Mesendoderm (in vitro differentiated cells): ENCODE measurements at regions not wholly inside any gene's neighbourhood (a gene's known extent, or its start where the extent isn't known, plus 50 kb on each side); places are given as distances from the start of the nearest gene placed in this dataset.
"Not testable (repeated sequence)": the region's sequence is repeated elsewhere in the genome, so short reads cannot be mapped to it uniquely, and the experiment has no call there.

Source experiments
- DNase-seq: peaks from one replicate; pipeline ENCODE4 v3.0.0; 2013
- H2AK5ac ChIP-seq: 2 replicates; pipeline ENCODE4 v1.6.1; 2013; ENCODE audit warnings: low read length, inconsistent platforms
- H2BK120ac ChIP-seq: 2 replicates; pipeline ENCODE4 v1.6.1; 2013; ENCODE audit warnings: low read depth, mild to moderate bottlenecking, low read length, moderate library complexity, mixed read lengths
- H2BK15ac ChIP-seq: replicated peaks from 2 replicates; pipeline ENCODE4 v1.6.1; 2013; ENCODE audit warnings: low read depth, mild to moderate bottlenecking, moderate library complexity
- H2BK5ac ChIP-seq: 2 replicates; pipeline ENCODE4 v1.6.1; 2013; ENCODE audit warnings: low read length, inconsistent platforms
- H3K18ac ChIP-seq: 2 replicates; pipeline ENCODE4 v1.6.1; 2013; ENCODE audit warnings: mild to moderate bottlenecking, low read length, mixed read lengths
- H3K23ac ChIP-seq: one replicate; pipeline ENCODE4 v1.6.1; 2013; ENCODE audit warnings: low read length
- H3K27ac ChIP-seq: 2 replicates; pipeline ENCODE4 v1.5.1; 2013; ENCODE audit warnings: low read depth, mild to moderate bottlenecking, inconsistent platforms, low read length, moderate library complexity
- H3K27me3 ChIP-seq: 2 replicates; pipeline ENCODE4 v1.6.1; 2013; ENCODE audit warnings: low read length, control low read depth, mild to moderate bottlenecking, inconsistent platforms; ENCODE audit not compliant: insufficient read depth, poor library complexity
- H3K36me3 ChIP-seq: 2 replicates; pipeline ENCODE4 v1.6.1; 2013; ENCODE audit warnings: low read length, inconsistent platforms; ENCODE audit not compliant: control insufficient read depth, insufficient read depth
- H3K4ac ChIP-seq: one replicate; pipeline ENCODE4 v1.6.1; 2013; ENCODE audit warnings: low read depth, mild to moderate bottlenecking, low read length, moderate library complexity
- H3K4me1 ChIP-seq: 2 replicates; pipeline ENCODE4 v1.6.1; 2013; ENCODE audit warnings: low read depth, low read length, inconsistent platforms; ENCODE audit not compliant: control insufficient read depth
- H3K4me2 ChIP-seq: 2 replicates; pipeline ENCODE4 v1.6.1; 2013; ENCODE audit warnings: low read length
- H3K4me3 ChIP-seq: 2 replicates; pipeline ENCODE4 v1.5.1; 2013; ENCODE audit warnings: mild to moderate bottlenecking, low read length
- H3K56ac ChIP-seq: one replicate; pipeline ENCODE4 v1.6.1; 2013; ENCODE audit warnings: low read length
- H3K79me1 ChIP-seq: 2 replicates; pipeline ENCODE4 v1.6.1; 2013; ENCODE audit warnings: low read length, inconsistent platforms
- H3K79me2 ChIP-seq: 2 replicates; pipeline ENCODE4 v1.6.1; 2013; ENCODE audit warnings: mild to moderate bottlenecking, low read length; ENCODE audit not compliant: control insufficient read depth, insufficient read depth
- H3K9ac ChIP-seq: 2 replicates; pipeline ENCODE4 v1.6.1; 2013; ENCODE audit warnings: low read length, inconsistent platforms
- H4K5ac ChIP-seq: one replicate; pipeline ENCODE4 v1.6.1; 2013; ENCODE audit warnings: low read length
- H4K8ac ChIP-seq: one replicate; pipeline ENCODE4 v1.6.1; 2013; ENCODE audit warnings: low read depth, mild to moderate bottlenecking, control low read depth, low read length, moderate library complexity
- WGBS: extraction: QIAGEN DNeasy Blood & Tissue Kit; methylation state at CpG from one replicate; pipeline ENCODE4 v1.1.7; 2013; ENCODE audit warnings: low lambda C conversion rate, missing lambda C conversion rate; ENCODE audit not compliant: insufficient coverage; ENCODE audit errors: extremely low coverage; 5-methylcytosine and 5-hydroxymethylcytosine counted together

DNA sequence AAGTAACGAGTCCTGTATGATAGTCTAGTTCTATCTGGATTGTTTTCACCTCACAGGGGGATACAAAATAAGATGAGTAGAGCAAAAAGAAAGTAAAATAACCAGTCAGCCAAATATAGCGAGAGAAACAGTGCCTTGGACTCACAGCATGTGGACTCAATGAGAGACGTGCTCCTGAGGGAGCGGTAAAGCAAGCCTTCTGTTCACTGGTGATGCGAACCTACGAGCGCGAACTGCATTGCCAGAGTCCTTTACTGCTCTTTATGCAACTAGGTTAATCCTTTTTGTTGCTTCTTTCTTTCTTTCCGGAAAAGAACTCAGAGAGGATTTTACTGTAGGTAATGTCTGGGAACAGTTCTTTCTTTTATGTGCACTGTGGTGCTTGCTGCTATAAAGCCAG is 132.7 kb downstream of the ANXA1 start:
- no peaks in the 10 kb centered on the region for H3K79me1 ChIP-seq
- no peaks in the 10 kb centered on the region for H3K4me1 ChIP-seq
- no peaks in the 10 kb centered on the region for H3K27me3 ChIP-seq
- no peak overlapping the region for H3K4ac ChIP-seq
- no peak overlapping the region for H2BK15ac ChIP-seq
- H2BK120ac ChIP-seq, result no peak overlapping the region
- H4K5ac ChIP-seq, result no peak overlapping the region
- no peak overlapping the region for H3K4me2 ChIP-seq
- H3K79me2 ChIP-seq, result no peaks in the 10 kb centered on the region
- H2AK5ac ChIP-seq, result no peak overlapping the region
- DNase-seq, result no peak
- no peak overlapping the region for H3K9ac ChIP-seq
- no peak overlapping the region for H3K4me3 ChIP-seq
- no peak overlapping the region for H3K23ac ChIP-seq
- no peaks in the 10 kb centered on the region for H3K36me3 ChIP-seq
- no CpG with 5 or more reads among the region's 9 CpGs for WGBS
- H3K27ac ChIP-seq, result no peak overlapping the region
- no peak overlapping the region for H3K56ac ChIP-seq
- H2BK5ac ChIP-seq, result no peak overlapping the region
- no peak overlapping the region for H3K18ac ChIP-seq
- no peak overlapping the region for H4K8ac ChIP-seq

DNA sequence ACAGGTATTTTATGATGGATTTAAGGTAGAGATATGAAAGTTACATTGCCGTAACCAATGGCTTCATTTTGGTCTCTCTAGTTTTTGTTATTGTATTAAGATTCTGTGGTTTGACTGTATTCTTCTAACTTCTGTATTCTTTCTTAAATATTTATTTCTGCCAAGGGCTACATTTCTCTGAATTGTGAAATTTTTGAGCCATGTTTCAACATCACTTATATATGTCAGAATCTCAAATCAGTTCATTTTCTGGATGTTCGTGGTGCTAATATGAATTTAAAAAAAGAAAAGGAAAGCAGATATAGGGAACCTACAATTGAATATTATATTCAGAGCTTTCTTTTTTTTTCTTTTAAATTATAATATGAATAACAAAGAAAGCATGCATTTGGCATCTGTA is 142.7 kb downstream of the ANXA1 start:
- Histone ChIP-seq H4K8ac (no peak overlapping the region), H3K36me3 (no peaks in the 10 kb centered on the region), H3K9ac (no peak overlapping the region), H3K4me3 (no peak overlapping the region), H3K79me1 (no peaks in the 10 kb centered on the region), H3K27me3 (no peaks in the 10 kb centered on the region), H4K5ac (no peak overlapping the region), H3K18ac (no peak overlapping the region), H3K23ac (no peak overlapping the region), H3K4me1 (no peaks in the 10 kb centered on the region), H2BK120ac (no peak overlapping the region), H2AK5ac (no peak overlapping the region), H2BK5ac (no peak overlapping the region), H3K4ac (no peak overlapping the region), H2BK15ac (no peak overlapping the region), H3K56ac (no peak overlapping the region), H3K27ac (no peak overlapping the region), H3K4me2 (no peak overlapping the region), H3K79me2 (no peaks in the 10 kb centered on the region)
- no peak for DNase-seq
- no CpG with 5 or more reads among the region's 2 CpGs for WGBS

DNA sequence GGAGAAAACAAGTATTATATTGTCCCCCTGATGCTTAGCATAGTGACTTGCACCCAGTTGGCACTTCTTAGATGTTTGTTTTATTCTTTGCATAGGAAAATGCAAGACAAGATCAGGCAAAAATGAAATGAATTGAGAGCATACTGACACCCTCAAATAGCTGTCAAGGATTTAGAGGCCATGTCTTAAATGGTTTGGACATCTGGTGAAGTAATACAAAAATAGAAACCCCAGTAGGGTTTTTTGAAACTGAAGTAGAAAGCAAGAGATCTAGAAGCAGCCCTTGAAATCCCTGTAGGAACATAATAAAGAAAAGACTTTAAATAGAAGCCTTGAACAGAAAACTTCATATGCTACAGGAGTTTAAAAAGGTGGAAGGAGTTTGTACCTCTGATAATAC is 174.3 kb downstream of the ANXA1 start:
- H3K18ac ChIP-seq, result no peak overlapping the region
- no peak overlapping the region for H2BK5ac ChIP-seq
- no peak overlapping the region for H3K56ac ChIP-seq
- no peak for DNase-seq
- no peak overlapping the region for H3K23ac ChIP-seq
- H3K4ac ChIP-seq, result no peak overlapping the region
- no peak overlapping the region for H3K4me2 ChIP-seq
- no peaks in the 10 kb centered on the region for H3K79me1 ChIP-seq
- H3K4me1 ChIP-seq, result no peaks in the 10 kb centered on the region
- H3K27ac ChIP-seq, result no peak overlapping the region
- H2AK5ac ChIP-seq, result no peak overlapping the region
- H3K4me3 ChIP-seq, result no peak overlapping the region
- H3K27me3 ChIP-seq, result no peaks in the 10 kb centered on the region
- H3K79me2 ChIP-seq, result no peaks in the 10 kb centered on the region
- H2BK120ac ChIP-seq, result no peak overlapping the region
- no peak overlapping the region for H4K8ac ChIP-seq
- no peaks in the 10 kb centered on the region for H3K36me3 ChIP-seq
- H3K9ac ChIP-seq, result no peak overlapping the region
- no peak overlapping the region for H2BK15ac ChIP-seq
- H4K5ac ChIP-seq, result no peak overlapping the region

DNA sequence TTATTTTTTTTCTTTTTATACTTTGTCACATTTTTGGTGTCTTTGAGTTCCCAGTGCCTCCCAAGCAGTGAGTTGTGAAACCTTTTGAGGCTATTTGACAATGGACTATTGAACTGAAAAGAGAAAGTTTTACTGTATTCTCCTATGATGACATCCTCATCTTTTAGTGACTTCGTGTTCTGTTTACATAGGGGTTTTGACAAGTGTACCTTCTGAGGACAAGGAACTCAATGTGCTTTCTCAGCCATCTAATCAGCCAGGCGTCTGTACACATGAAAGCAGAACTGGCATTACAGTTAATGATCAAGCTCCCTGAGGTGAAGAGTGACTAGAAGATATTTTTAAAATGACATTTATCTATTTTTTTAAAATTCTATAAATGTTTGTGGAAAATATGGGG is 175.5 kb downstream of the ANXA1 start:
- H3K27me3 ChIP-seq, result no peaks in the 10 kb centered on the region
- no CpG with 5 or more reads among the region's 2 CpGs for WGBS
- no peak overlapping the region for H3K27ac ChIP-seq
- H3K36me3 ChIP-seq, result no peaks in the 10 kb centered on the region
- H3K4ac ChIP-seq, result no peak overlapping the region
- no peak overlapping the region for H2AK5ac ChIP-seq
- no peaks in the 10 kb centered on the region for H3K79me2 ChIP-seq
- H3K4me2 ChIP-seq, result no peak overlapping the region
- H3K56ac ChIP-seq, result no peak overlapping the region
- H3K18ac ChIP-seq, result no peak overlapping the region
- H3K4me3 ChIP-seq, result no peak overlapping the region
- H2BK120ac ChIP-seq, result no peak overlapping the region
- no peak for DNase-seq
- H2BK5ac ChIP-seq, result no peak overlapping the region
- no peak overlapping the region for H2BK15ac ChIP-seq
- H3K23ac ChIP-seq, result no peak overlapping the region
- no peaks in the 10 kb centered on the region for H3K79me1 ChIP-seq
- H4K5ac ChIP-seq, result no peak overlapping the region
- H3K9ac ChIP-seq, result no peak overlapping the region
- H3K4me1 ChIP-seq, result no peaks in the 10 kb centered on the region
- H4K8ac ChIP-seq, result no peak overlapping the region

DNA sequence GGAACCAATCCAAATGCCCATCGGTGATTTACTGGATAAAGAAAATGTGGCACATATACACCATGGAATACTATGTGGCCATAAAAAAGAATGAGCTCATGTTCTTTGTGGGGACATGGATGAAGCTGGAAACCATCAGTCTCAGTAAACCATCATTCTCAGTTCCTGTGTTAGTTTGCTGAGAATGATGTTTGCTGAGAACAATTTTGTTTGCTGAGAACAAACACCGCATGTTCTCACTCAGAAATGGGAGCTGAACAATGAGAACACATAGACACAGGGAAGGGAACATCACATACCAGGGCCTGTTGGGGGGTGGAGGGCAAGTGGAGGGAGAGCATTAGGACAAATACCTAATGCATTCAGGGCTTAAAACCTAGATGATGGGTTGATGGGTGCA is 185.5 kb downstream of the ANXA1 start:
- not testable (repeated sequence) for H2BK5ac ChIP-seq, H4K5ac ChIP-seq, H3K4me2 ChIP-seq, H2BK120ac ChIP-seq, H3K18ac ChIP-seq, DNase-seq, H3K56ac ChIP-seq, H2BK15ac ChIP-seq, H3K27ac ChIP-seq, H3K4ac ChIP-seq, H3K4me3 ChIP-seq, H4K8ac ChIP-seq, H3K27me3 ChIP-seq, H3K4me1 ChIP-seq, H3K79me2 ChIP-seq, H3K9ac ChIP-seq, H3K23ac ChIP-seq, H3K79me1 ChIP-seq, H3K36me3 ChIP-seq, H2AK5ac ChIP-seq
- WGBS, result no CpG with 5 or more reads among the region's 2 CpGs

DNA sequence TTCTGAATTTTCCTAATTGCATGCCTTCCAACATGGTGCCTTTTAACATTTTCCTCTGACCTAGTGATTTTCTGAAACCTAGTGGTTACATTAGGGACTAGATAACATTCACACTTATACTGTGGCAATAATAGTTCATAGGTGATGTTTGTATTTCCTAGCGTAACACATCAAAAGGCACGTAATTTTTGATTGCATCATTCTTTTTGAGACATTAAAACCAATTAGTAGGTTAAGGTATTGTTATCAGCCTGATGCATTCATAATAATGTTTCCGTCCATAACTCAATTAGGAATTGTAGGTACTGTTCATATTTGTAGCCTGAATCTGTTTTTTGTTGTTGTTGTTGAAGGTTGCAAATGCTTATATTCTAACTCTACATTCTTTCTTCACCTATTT is 192.4 kb downstream of the ANXA1 start:
- WGBS, result no CpG with 5 or more reads among the region's 3 CpGs
- DNase-seq, result no peak
- H3K23ac ChIP-seq, result no peak overlapping the region

More for the DNA sequence above, 192.4 kb downstream of the ANXA1 start:
- H3K36me3 ChIP-seq, result no peaks in the 10 kb centered on the region
- no peak overlapping the region for H2AK5ac ChIP-seq
- H4K5ac ChIP-seq, result no peak overlapping the region
- H3K9ac ChIP-seq, result no peak overlapping the region
- H3K4ac ChIP-seq, result no peak overlapping the region
- H3K79me2 ChIP-seq, result no peaks in the 10 kb centered on the region
- no peak overlapping the region for H3K4me3 ChIP-seq
- no peaks in the 10 kb centered on the region for H3K79me1 ChIP-seq
- H2BK15ac ChIP-seq, result no peak overlapping the region
- H2BK5ac ChIP-seq, result no peak overlapping the region
- no peak overlapping the region for H3K18ac ChIP-seq
- H3K27me3 ChIP-seq, result no peaks in the 10 kb centered on the region
- no peak overlapping the region for H3K4me2 ChIP-seq
- H3K4me1 ChIP-seq, result no peaks in the 10 kb centered on the region
- H4K8ac ChIP-seq, result no peak overlapping the region
- H2BK120ac ChIP-seq, result no peak overlapping the region
- H3K27ac ChIP-seq, result no peak overlapping the region
- H3K56ac ChIP-seq, result no peak overlapping the region
